HUDEP-2 (cell line): ENCODE measurements at regions not wholly inside any gene's neighbourhood (a gene's known extent, or its start where the extent isn't known, plus 50 kb on each side); places are given as distances from the start of the nearest gene placed in this dataset.

Source experiments
- DNase-seq, 76 experiments: peaks; one replicate each; lab custom pipeline; 2025; ENCODE audit not compliant: unreplicated experiment in 76 of 76; lab: John Stamatoyannopoulos, UW

GRCh38 chr6:117076076-117076475 lies 189.3 kb upstream of the VGLL2 start:
- DNase-seq: no peak

- no peak for DNase-seq
Measured at GRCh38 chr6:117077300-117077699, 188.1 kb upstream of the VGLL2 start.

GRCh38 chr6:117078624-117079023 lies 186.7 kb upstream of the VGLL2 start:
- no peak for DNase-seq

- no peak for DNase-seq
Measured at GRCh38 chr6:117079951-117080350, 185.4 kb upstream of the VGLL2 start.

GRCh38 chr6:117089604-117090003 lies 175.8 kb upstream of the VGLL2 start:
- DNase-seq: no peak

- no peak for DNase-seq
Measured at GRCh38 chr6:117110146-117110545, 155.2 kb upstream of the VGLL2 start.

- no peak for DNase-seq
Measured at GRCh38 chr6:117110737-117111136, 154.6 kb upstream of the VGLL2 start.

- DNase-seq: no peak
Measured at GRCh38 chr6:117117652-117118051, 147.7 kb upstream of the VGLL2 start.

GRCh38 chr6:117118490-117118889 lies 146.9 kb upstream of the VGLL2 start:
- DNase-seq: no peak

- DNase-seq: no peak
Measured at GRCh38 chr6:117126213-117126612, 139.1 kb upstream of the VGLL2 start.

GRCh38 chr6:117128052-117128451 lies 137.3 kb upstream of the VGLL2 start:
- DNase-seq: no peak

- no peak for DNase-seq
Measured at GRCh38 chr6:117130125-117130524, 135.2 kb upstream of the VGLL2 start.

GRCh38 chr6:117136702-117137101 lies 128.7 kb upstream of the VGLL2 start:
- DNase-seq: no peak

GRCh38 chr6:117137711-117138110 lies 127.6 kb upstream of the VGLL2 start:
- DNase-seq: no peak

- no peak for DNase-seq
Measured at GRCh38 chr6:117138425-117138824, 126.9 kb upstream of the VGLL2 start.

- no peak for DNase-seq
Measured at GRCh38 chr6:117138920-117139319, 126.4 kb upstream of the VGLL2 start.

- DNase-seq: no peak
Measured at GRCh38 chr6:117142142-117142541, 123.2 kb upstream of the VGLL2 start.

GRCh38 chr6:117142995-117143394 lies 122.4 kb upstream of the VGLL2 start:
- DNase-seq: no peak

- no peak for DNase-seq
Measured at GRCh38 chr6:117143647-117144046, 121.7 kb upstream of the VGLL2 start.

- no peak for DNase-seq
Measured at GRCh38 chr6:117145940-117146339, 119.4 kb upstream of the VGLL2 start.

GRCh38 chr6:117149324-117149723 lies 116.0 kb upstream of the VGLL2 start:
- no peak for DNase-seq

- no peak for DNase-seq
Measured at GRCh38 chr6:117156741-117157140, 108.6 kb upstream of the VGLL2 start.

GRCh38 chr6:117157448-117157847 lies 107.9 kb upstream of the VGLL2 start:
- no peak for DNase-seq
